Neural crest cell (in vitro differentiated cells): ENCODE measurements at regions not wholly inside any gene's neighbourhood (a gene's known extent, or its start where the extent isn't known, plus 50 kb on each side); places are given as distances from the start of the nearest gene placed in this dataset.

ENCODE experiments used
- DNase-seq: peaks from one replicate; pipeline ENCODE4 v3.0.0; 2021; ENCODE audit warnings: low read depth, mixed read lengths, low spot score
- H3K27ac Mint-ChIP-seq: one replicate; pipeline ENCODE4 v1.8.0; 2021; ENCODE audit warnings: mild to moderate bottlenecking, mixed read lengths; ENCODE audit not compliant: unreplicated experiment
- H3K27me3 Mint-ChIP-seq: 2 replicates; pipeline ENCODE4 v1.8.0; 2021; ENCODE audit warnings: low read depth, mild to moderate bottlenecking, mixed read lengths
- H3K36me3 Mint-ChIP-seq: 2 replicates; pipeline ENCODE4 v1.8.0; 2021; ENCODE audit warnings: low read depth, mild to moderate bottlenecking, mixed read lengths
- H3K4me1 Mint-ChIP-seq: 2 replicates; pipeline ENCODE4 v1.8.0; 2021; ENCODE audit warnings: mixed read lengths
- H3K4me3 Mint-ChIP-seq: one replicate; pipeline ENCODE4 v1.8.0; 2021; ENCODE audit warnings: mild to moderate bottlenecking, mixed read lengths
- H3K9me3 Mint-ChIP-seq: 2 replicates; pipeline ENCODE4 v1.8.0; 2021; ENCODE audit warnings: mixed read lengths
- TF ChIP-seq, protein P1 (sequence below): fragments of 200-600 bp; sonication (generic); conservative IDR thresholded peaks from 2 replicates; pipeline ENCODE4 v1.5.0; 2021; ENCODE audit warnings: antibody characterized with exemption, mild to moderate bottlenecking

DNA sequence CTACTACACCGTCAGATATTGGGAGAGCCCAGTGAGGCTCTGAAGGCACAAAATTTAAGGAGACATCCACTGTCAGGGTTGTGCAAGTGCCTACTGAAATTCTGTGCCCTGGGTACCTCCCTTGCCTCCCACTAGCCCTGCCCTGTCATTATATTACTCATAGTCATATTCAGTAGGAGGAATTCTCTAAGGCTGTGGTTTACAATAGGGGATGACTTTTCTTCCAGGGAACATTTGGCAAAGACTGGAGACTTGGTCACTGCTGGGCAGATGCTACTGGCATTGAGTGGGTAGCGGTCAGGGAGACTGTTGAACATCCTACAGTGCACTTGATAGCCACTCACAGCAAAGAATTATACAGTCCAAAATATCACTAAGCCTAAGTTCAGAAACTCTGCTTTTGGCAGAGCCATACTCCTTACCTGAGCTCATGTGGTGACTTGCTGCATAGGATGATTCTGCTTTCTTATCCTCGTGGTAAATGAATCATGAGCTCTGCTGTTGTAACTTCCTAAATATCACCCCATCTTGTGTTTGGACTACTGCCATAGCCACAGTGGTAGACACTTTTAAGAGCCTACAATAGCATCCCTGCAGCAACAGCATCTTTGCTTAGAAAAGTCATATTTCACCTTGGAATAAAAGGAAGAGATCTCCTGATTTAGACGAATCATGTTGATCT, 563.4 kb upstream of the PLXNA2 start:
- H3K4me3 Mint-ChIP-seq: no peak overlapping the region
- peaks cover 5% of the 10 kb centered on the region for H3K9me3 Mint-ChIP-seq
- peaks cover 3% of the 10 kb centered on the region for H3K4me1 Mint-ChIP-seq
- DNase-seq: no peak
- H3K27me3 Mint-ChIP-seq: peaks cover 7% of the 10 kb centered on the region
- TF ChIP-seq, protein P1, sequence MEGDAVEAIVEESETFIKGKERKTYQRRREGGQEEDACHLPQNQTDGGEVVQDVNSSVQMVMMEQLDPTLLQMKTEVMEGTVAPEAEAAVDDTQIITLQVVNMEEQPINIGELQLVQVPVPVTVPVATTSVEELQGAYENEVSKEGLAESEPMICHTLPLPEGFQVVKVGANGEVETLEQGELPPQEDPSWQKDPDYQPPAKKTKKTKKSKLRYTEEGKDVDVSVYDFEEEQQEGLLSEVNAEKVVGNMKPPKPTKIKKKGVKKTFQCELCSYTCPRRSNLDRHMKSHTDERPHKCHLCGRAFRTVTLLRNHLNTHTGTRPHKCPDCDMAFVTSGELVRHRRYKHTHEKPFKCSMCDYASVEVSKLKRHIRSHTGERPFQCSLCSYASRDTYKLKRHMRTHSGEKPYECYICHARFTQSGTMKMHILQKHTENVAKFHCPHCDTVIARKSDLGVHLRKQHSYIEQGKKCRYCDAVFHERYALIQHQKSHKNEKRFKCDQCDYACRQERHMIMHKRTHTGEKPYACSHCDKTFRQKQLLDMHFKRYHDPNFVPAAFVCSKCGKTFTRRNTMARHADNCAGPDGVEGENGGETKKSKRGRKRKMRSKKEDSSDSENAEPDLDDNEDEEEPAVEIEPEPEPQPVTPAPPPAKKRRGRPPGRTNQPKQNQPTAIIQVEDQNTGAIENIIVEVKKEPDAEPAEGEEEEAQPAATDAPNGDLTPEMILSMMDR: no peak
- no peaks in the 10 kb centered on the region for H3K36me3 Mint-ChIP-seq
- H3K27ac Mint-ChIP-seq: no peak overlapping the region

DNA sequence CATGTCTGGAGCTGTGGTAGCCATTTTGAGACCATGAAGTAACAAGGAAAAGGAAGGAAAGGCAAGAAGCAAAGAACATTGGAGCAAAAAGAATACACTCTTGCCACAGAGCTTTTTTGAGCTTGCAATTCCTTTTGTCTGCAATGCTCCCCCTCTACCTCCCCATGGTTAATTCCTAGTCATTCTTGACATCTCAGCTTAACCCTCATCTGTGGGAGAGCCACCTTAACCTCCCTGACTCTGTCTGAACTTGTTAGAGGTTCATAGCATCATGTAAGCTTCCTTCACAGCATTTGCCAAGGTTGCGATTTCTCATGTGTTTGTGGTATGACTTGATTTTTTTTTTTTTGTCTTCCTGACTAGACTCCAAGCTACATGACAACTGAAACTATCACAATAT, 564.1 kb upstream of the PLXNA2 start:
- Mint-ChIP-seq H3K27me3 (peaks cover 7% of the 10 kb centered on the region), H3K4me3 (no peak overlapping the region)

DNA sequence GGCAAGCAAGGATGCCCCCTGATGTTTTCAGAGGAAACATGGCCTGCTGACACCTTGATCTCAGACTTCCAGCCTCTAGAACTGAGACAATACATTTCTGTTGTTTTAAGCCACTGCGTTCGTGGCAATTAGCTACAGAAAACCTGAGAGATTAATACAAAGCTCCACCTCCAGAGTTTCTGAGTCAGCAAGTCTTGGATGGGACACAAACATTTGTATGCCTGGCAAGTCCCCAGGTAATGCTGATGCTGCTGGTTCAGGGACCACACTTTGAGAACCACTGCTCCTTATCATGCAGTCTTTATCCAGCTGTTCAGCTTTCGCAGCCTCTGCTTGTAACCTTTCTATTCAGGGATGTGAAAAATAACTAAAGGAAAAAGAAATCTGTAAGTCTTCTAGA, 565.7 kb upstream of the PLXNA2 start:
- DNase-seq: no peak
- no peaks in the 10 kb centered on the region for H3K36me3 Mint-ChIP-seq
- TF ChIP-seq, protein P1: no peak
- H3K27ac Mint-ChIP-seq: no peak overlapping the region
- peaks cover 5% of the 10 kb centered on the region for H3K9me3 Mint-ChIP-seq
- no peak overlapping the region for H3K4me3 Mint-ChIP-seq
- no peaks in the 10 kb centered on the region for H3K4me1 Mint-ChIP-seq
- peaks cover 7% of the 10 kb centered on the region for H3K27me3 Mint-ChIP-seq

More for the DNA sequence above, 564.1 kb upstream of the PLXNA2 start:
- Mint-ChIP-seq H3K4me1 (peaks cover 3% of the 10 kb centered on the region), H3K36me3 (no peaks in the 10 kb centered on the region), H3K27ac (peak overlapping the region; percentile 78), H3K9me3 (peaks cover 5% of the 10 kb centered on the region)
- no peak for DNase-seq
- TF ChIP-seq, protein P1: no peak

DNA sequence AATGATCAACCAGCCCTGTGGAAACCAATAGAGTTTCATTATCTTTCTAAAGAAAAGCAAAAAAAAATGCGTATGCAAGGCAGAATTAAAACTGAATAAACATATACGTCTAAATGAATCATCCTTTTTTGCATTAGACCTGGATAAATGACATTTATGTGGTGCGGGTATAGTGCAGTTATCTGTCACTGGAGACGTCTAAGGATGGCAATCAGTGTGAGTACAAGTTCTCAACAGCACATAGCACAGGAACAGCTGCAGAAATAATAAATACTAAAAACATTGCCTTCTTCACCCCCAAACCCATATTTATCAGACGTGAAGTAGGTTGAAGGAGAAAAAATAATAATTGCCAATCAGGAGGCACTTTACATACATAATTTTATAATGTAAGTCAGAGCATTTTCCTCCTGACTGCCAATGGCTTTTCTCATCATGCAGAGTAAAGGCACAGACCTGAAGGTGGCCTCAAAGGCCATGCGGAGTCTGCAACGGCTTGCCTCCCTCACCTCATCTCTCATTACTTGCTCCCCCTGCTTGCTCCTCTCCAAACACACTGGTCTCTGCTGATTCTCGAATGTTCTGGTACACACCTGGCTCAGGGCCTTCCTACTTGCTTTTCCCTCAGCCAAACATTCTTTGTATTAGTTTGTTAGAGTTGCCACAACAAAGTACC, 574.7 kb upstream of the PLXNA2 start:
- H3K27me3 Mint-ChIP-seq: peaks cover 5% of the 10 kb centered on the region
- no peaks in the 10 kb centered on the region for H3K36me3 Mint-ChIP-seq
- H3K9me3 Mint-ChIP-seq: no peaks in the 10 kb centered on the region
- peak overlapping the region; percentile 23 for H3K27ac Mint-ChIP-seq
- H3K4me3 Mint-ChIP-seq: no peak overlapping the region
- no peak for DNase-seq
- TF ChIP-seq, protein P1: no peak
- no peaks in the 10 kb centered on the region for H3K4me1 Mint-ChIP-seq

DNA sequence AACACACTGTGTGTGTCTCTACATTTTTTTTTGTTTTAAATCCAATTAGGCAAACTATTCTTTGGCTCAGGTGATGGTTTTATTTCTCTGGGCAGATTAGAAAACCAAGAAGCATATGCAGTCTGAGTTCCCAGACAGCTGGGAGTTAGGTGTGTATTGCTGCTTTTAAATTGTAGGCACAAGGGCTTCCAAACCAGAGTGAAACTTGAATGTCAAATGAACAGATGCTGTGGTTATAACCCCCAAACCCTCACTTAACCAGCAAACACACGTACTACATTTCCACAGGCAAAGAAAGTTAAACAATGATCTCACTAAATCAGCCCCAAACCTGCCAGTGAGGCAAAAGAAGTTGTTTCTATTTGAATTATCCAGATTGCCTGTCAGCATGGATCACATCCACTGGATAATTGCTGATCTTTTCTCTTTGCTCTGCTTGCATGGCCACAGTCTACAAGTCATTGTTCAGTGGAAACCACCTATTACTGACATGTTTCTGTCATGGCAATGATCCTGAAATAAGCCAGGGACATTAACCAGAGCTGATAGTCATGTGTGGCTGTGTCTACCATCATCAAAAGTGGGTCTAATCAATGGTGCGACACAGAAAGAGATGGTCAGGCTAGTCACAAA, 576.5 kb upstream of the PLXNA2 start:
- Mint-ChIP-seq H3K4me1 (no peaks in the 10 kb centered on the region), H3K9me3 (no peaks in the 10 kb centered on the region), H3K36me3 (no peaks in the 10 kb centered on the region), H3K27me3 (peaks cover 1% of the 10 kb centered on the region), H3K4me3 (no peak overlapping the region), H3K27ac (no peak overlapping the region)
- TF ChIP-seq, protein P1: no peak
- no peak for DNase-seq
